Mucosa of descending colon (tissue), 3 donors: ENCODE measurements at regions not wholly inside any gene's neighbourhood (a gene's known extent, or its start where the extent isn't known, plus 50 kb on each side); places are given as distances from the start of the nearest gene placed in this dataset.

ENCODE experiments used
- ATAC-seq: fragments of 200-7000 bp; cut with Tn5 transposase; one replicate; pipeline ENCODE4 v1.9.1; 2020; ENCODE audit warnings: mild to moderate bottlenecking, moderate library complexity
- DNase-seq, 3 donors: peaks; one replicate each; pipeline ENCODE4 v3.0.0-alpha.2; 2020
- H3K36me3 ChIP-seq: fragments of 200-600 bp; one replicate; pipeline ENCODE4 v1.8.0; 2021; ENCODE audit warnings: low read depth, mild to moderate bottlenecking
- H3K4me1 ChIP-seq: fragments of 200-600 bp; one replicate; pipeline ENCODE4 v1.8.0; 2021; ENCODE audit warnings: low read depth, mild to moderate bottlenecking
- H3K4me3 ChIP-seq: fragments of 200-600 bp; one replicate; pipeline ENCODE4 v1.8.0; 2021; ENCODE audit warnings: mild to moderate bottlenecking
- H3K9me3 ChIP-seq: fragments of 200-600 bp; one replicate; pipeline ENCODE4 v1.8.0; 2021; ENCODE audit warnings: mild to moderate bottlenecking
- CTCF ChIP-seq: fragments of 200-600 bp; IDR thresholded peaks from one replicate; pipeline ENCODE4 v1.8.0; 2022; ENCODE audit warnings: antibody characterized with exemption, mild to moderate bottlenecking
- intact Hi-C, 2 donors: fragments of 100-400 bp; cut with DNase I in 1 of 2; cut with micrococcal nuclease in 1 of 2; formaldehyde crosslinking; loops; one replicate each; pipeline versions ENCODE4 v1.11.0 to v1.11.1; 2022; cut with DNase I, micrococcal nuclease
- donor health status: DM: no; HTN: no; CAD: no; lungs with moderate emphysema.
- donor health status: DM: no; HTN: no; CAD: no.
- donor health status: DM: no; HTN: yes; CAD: no.

GRCh38 chr12:114291389-114292060 is 114.4 kb downstream of the TBX5 start:
- Histone ChIP-seq H3K4me3 (no peak overlapping the region), H3K9me3 (no peaks in the 10 kb centered on the region), H3K36me3 (no peaks in the 10 kb centered on the region), H3K4me1 (no peaks in the 10 kb centered on the region)
- no peak for TF ChIP-seq CTCF
- ATAC-seq: no peak
- no peak for DNase-seq
- intact Hi-C loops: no loop called here

- intact Hi-C loops: no loop called here
Observed at GRCh38 chr12:114287821-114288525, 118.0 kb downstream of the TBX5 start.

GRCh38 chr12:114286145-114286544 is 119.8 kb downstream of the TBX5 start:
- intact Hi-C loops: no loop called here
- ATAC-seq (no peak), DNase-seq (no peak)
- TF ChIP-seq CTCF: no peak
- Histone ChIP-seq H3K36me3 (no peaks in the 10 kb centered on the region), H3K4me1 (no peaks in the 10 kb centered on the region), H3K4me3 (no peak overlapping the region), H3K9me3 (no peaks in the 10 kb centered on the region)

More at GRCh38 chr12:114287821-114288525, 118.0 kb downstream of the TBX5 start:
- H3K4me3 ChIP-seq: no peak overlapping the region
- DNase-seq (no peak), ATAC-seq (no peak)
- H3K36me3 ChIP-seq: no peaks in the 10 kb centered on the region
- no peaks in the 10 kb centered on the region for H3K9me3 ChIP-seq
- no peak for TF ChIP-seq CTCF
- no peaks in the 10 kb centered on the region for H3K4me1 ChIP-seq

GRCh38 chr12:114285554-114285953 is 120.4 kb downstream of the TBX5 start:
- DNase-seq (no peak), ATAC-seq (no peak)
- no peak for TF ChIP-seq CTCF
- no peaks in the 10 kb centered on the region for H3K4me1 ChIP-seq
- intact Hi-C loops: no loop called here
- no peaks in the 10 kb centered on the region for H3K9me3 ChIP-seq
- no peak overlapping the region for H3K4me3 ChIP-seq
- no peaks in the 10 kb centered on the region for H3K36me3 ChIP-seq

- DNase-seq (no peak), ATAC-seq (no peak)
- intact Hi-C loops: no loop called here
- Histone ChIP-seq H3K4me3 (no peak overlapping the region), H3K9me3 (no peaks in the 10 kb centered on the region), H3K4me1 (no peaks in the 10 kb centered on the region), H3K36me3 (no peaks in the 10 kb centered on the region)
- TF ChIP-seq CTCF: no peak
Observed at GRCh38 chr12:114284041-114284440, 121.9 kb downstream of the TBX5 start.
